HG03575 (cell line): ENCODE measurements at regions not wholly inside any gene's neighbourhood (a gene's known extent, or its start where the extent isn't known, plus 50 kb on each side); places are given as distances from the start of the nearest gene placed in this dataset.

ENCODE experiments used
- ATAC-seq: cut with Tn5 transposase; IDR thresholded peaks from one replicate; pipeline ENCODE4 v1.9.1; 2021; ENCODE audit not compliant: unreplicated experiment, insufficient number of reproducible peaks, low FRiP score; ENCODE audit errors: extremely low read depth

DNA sequence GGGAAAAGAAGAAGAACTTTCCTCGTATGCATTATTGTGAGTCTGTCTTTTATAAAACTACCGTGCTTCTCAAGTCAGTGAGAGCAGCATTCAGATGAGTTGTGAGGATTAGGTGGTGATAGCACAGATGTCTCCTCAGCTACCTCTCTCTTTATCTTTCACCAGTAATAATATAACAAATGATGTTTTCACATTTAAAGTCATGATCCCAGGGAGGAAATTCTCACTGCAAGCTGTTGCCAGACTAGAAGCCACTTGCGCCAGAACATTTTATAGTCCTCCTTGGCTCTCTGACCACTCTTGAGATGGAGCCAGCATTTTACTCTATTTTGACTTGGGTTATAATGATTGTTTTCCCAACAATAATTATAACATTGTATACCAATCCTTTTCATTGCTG, 443.1 kb downstream of the AEBP2 start:
- no peak for ATAC-seq

DNA sequence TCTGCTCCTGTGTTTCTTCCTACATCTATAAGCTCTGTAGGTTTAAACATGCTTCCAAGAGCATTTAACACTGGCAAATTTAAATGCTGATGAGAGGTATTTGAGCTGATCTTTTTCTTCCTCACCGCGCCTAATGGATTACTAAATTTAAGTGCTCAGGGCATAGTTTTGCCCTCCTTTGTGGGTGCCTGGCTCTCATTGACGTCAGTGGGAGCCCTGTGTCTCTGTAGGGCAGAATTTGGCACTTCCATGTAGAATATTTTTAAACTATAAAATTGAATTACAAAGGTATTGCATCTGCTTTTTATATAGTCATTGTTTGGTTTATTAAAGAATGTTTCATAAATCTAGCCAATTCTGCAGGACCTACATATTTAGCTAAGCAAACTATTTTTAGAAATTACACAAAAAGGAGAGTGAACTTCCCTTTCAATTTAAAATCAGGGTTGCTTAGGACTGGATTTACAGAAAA, 444.8 kb downstream of the AEBP2 start:
- no peak for ATAC-seq

DNA sequence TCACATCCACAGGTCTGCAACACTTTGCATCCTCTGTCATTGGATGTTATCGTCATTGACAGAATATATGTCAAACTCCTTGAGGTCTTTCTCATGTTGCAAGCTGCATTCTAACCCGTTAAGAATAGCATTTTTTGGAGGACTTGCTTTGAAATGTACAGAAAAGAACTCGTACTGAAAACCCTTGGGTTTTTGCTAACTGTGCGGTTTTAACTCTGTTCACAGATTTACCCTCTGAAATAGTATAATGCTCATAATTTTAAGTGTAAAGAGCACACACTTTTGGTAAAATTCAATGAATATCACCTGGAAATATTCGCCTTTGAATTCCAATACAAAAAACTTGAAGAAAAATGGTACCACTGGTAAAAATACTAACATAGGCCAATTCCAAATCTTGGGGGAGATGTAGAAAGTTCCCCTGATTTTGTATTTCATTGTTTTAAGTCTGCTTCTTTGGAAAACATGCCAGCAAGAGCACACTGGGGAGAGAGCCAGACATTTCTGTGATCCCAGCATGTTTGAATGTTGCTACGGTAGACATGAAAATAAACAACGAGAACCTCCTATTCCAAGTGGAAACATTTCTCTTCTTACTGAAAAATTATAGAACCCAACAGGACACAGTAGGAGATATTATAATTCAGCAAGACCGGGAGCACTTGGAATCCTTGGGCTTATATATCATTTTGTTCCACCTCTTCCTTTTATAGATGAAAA, 446.0 kb downstream of the AEBP2 start:
- no peak for ATAC-seq

GRCh38 chr12:19886065-19886464, 446.8 kb downstream of the AEBP2 start:
- no peak for ATAC-seq

DNA sequence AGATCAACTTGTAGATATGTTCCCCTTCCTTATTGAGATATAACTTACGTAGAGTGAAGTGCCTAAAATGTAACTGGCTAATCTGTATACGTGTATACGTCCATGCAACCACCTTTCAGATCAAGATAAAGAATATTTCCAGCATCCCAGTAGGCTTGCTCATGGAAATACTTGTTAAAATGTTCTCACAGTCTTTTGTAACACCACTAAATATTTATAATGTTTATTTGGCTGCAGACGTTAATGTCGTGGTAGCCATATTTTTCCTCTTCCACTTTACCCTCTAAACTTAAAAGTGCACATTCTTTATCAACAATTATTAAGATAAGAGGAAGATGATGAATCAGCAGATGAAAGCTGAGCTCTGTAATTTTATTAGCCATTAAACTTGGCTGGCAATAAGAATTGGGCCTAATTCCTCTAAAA, 447.4 kb downstream of the AEBP2 start:
- no peak for ATAC-seq

- no peak for ATAC-seq
Observed at GRCh38 chr12:19890024-19890423, 450.7 kb downstream of the AEBP2 start.

- ATAC-seq: no peak
Observed at GRCh38 chr12:19891936-19892591, 452.8 kb downstream of the AEBP2 start.

DNA sequence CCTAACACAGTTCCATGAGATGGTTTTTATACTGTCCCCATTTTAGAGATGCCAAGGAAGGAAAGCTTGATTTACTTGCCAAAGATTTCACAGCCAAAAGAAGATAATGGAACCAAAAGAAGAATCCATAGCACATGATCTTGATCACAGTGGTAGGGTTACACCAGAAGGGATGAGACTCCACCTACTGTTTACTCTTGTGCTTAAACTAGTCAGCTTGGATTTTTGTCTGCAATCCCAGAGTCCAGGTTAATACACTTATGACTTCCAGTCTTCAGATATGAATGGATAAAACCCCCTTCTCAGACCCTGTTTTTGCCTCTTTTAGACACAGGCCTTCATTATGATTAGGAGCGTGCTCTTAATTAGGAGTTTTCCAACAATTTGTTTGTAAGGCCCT, 454.2 kb downstream of the AEBP2 start:
- ATAC-seq: no peak

DNA sequence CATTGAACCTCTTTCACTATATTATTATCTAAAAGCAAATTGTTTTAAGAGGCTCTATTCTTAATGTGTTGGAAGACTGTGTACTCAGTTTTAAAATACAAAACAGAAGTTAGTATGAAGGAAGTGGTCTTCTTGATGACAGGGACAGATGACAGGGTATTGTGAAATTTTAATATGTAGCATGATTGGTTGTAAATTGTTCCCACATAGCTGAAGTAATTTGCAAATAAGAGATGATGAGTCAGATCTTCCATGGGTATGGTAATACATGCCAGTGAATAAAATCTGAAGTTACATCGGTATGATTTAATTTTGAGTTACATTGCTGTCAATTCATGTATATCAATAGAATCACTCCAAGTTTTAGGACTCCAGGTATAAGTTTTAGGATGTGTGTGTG, 454.8 kb downstream of the AEBP2 start:
- no peak for ATAC-seq

GRCh38 chr12:19894803-19895202, 455.5 kb downstream of the AEBP2 start:
- peak; percentile 86 for ATAC-seq

DNA sequence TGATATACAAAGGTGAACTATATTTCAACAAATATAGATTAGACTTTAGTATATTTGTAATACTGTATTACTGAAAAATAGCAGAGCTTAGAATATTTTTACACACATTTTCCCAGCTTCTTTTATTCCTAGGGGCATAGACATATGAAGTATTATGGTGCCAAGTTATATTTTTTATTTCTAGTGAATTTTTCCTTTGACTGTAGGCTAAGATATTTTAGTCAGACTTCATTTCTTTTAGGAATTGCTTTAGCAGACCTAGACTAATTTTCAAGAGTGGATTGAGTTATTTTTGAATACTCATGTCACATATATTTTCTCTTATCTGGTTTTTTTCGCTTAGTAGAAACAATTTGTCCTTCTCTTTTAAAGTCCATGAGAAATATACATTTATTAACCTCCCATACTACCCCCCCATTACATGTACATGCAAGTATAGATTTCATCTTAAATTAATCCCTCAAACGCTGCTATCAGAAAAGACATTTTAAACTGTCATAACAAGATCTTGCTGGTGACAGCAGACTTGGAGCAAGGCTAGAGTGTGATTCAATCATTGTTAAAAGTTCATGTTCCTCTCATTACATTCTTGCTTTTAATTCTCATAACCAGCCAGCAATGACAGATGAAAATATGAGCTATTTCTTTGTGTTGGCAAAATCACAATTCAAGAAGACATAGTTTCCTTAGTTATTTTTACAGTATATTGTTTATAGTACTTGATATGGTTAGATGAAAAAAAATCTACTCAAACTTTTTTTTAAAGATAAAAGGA, 456.1 kb downstream of the AEBP2 start:
- no peak for ATAC-seq

GRCh38 chr12:19896041-19896440, 456.7 kb downstream of the AEBP2 start:
- ATAC-seq: no peak

- no peak for ATAC-seq
Observed at GRCh38 chr12:19896534-19896933, 457.2 kb downstream of the AEBP2 start.

DNA sequence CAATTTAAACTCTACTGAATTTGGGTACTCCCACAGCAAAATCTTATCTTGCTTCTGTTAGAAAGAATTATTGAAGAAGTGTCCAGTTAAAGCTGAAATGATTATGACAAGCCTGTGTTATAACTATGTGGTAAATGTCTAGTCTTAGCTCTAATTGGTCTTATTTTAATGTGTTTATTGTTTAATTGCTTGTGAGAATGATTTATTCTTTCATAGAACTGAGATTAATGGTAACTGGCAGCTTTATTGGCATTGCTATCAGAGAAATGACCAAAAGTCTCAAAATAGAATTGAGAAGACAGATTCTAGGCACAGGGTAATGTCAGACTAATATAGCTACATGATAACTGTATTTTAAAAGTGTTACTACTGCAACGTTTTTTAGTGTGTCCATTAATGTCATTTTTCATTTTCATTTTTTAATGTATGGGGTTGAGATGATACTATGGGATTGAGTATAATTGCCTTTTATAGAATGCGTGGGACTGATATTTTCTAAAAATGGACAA, 458.7 kb downstream of the AEBP2 start:
- no peak for ATAC-seq

- ATAC-seq: no peak
Observed at GRCh38 chr12:19901841-19902240, 462.5 kb downstream of the AEBP2 start.

- ATAC-seq: no peak
Observed at GRCh38 chr12:19904819-19905218, 463.5 kb upstream of the PDE3A start.

- ATAC-seq: no peak
Observed at GRCh38 chr12:19908830-19909229, 459.5 kb upstream of the PDE3A start.

- ATAC-seq: no peak
Observed at GRCh38 chr12:19909418-19909817, 458.9 kb upstream of the PDE3A start.

DNA sequence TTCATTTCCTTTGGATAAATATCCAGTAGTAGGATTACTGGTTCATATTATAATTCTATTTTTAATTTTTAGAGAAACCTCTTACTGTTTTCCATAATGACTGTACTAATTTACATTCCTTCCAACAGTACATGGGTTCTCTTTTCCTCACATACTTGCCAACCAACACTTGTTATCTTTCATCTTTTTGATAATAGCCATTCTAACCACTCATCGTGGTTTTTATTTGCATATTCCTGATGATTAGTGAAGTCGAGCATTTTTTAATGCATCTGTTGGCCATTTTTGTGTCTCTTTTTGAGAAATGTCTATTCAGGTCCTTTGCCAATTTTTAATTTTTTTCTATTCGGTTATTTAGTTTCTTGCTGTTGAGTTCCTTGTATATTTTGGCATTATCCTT, 457.7 kb upstream of the PDE3A start:
- ATAC-seq: no peak

DNA sequence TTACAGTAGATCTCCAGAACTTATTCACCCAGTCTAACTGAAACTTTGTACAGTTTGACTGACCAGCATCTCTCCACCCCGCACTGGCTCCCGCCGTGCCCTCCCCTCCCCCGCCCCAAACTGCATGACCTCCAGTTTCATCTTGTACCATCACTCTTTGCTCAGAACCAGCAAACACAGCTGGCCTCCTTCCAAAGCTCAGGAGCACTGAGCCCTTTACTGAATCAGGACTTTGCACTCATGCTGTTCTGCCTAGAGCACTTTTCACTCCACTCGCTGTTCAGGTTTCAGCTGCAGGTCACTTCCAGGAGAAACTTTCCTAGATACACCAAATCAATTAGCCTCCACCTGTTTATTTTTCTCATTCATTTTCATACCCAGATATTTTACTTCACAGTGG, 455.3 kb upstream of the PDE3A start:
- no peak for ATAC-seq
